Breast epithelium (tissue), 4 donors: ENCODE measurements at regions not wholly inside any gene's neighbourhood (a gene's known extent, or its start where the extent isn't known, plus 50 kb on each side); places are given as distances from the start of the nearest gene placed in this dataset.

Source experiments
- DNase-seq, 2 donors: peaks; one replicate each; pipeline ENCODE4 v3.0.0-alpha.2; 2019; ENCODE audit warnings: low spot score in 2 of 2
- H3K27ac ChIP-seq, 2 donors: fragments of 200-600 bp; sonication (generic) in 1 of 2; one replicate each; pipeline ENCODE4 v1.5.1; 2016 to 2019; ENCODE audit warnings: mild to moderate bottlenecking in 1 of 2
- H3K27me3 ChIP-seq, 2 donors: fragments of 200-600 bp; sonication (generic) in 1 of 2; one replicate each; pipeline versions ENCODE4 v1.5.1 to v1.6.0; 2017 to 2019; ENCODE audit warnings: control low read depth in 1 of 2, mild to moderate bottlenecking in 1 of 2
- H3K36me3 ChIP-seq: fragments of 200-600 bp; one replicate; pipeline ENCODE4 v1.5.1; 2019
- H3K4me1 ChIP-seq, 2 donors: fragments of 200-600 bp; sonication (generic); one replicate each; pipeline ENCODE4 v1.5.1; 2016 to 2019; ENCODE audit warnings: control low read depth in 1 of 2
- H3K4me3 ChIP-seq, 3 donors: fragments of 200-600 bp; sonication (generic); 1 replicate in 2 of 3; 2 replicates in 1 of 3; pipeline ENCODE4 v1.5.1; 2016 to 2019; ENCODE audit warnings: mild to moderate bottlenecking in 3 of 3, moderate library complexity in 2 of 3
- H3K9me3 ChIP-seq, 2 donors: fragments of 200-600 bp; sonication (generic) in 1 of 2; one replicate each; pipeline ENCODE4 v1.5.1; 2016 to 2019; ENCODE audit warnings: control low read depth in 1 of 2
- CTCF ChIP-seq, 3 donors: fragments of 450-650 bp; IDR thresholded peaks; one replicate each; pipeline ENCODE4 v1.5.1; 2016 to 2017; ENCODE audit warnings: antibody characterized with exemption in 3 of 3, mild to moderate bottlenecking in 3 of 3, moderate library complexity in 3 of 3
- POLR2A ChIP-seq: fragments of 450-650 bp; IDR thresholded peaks from one replicate; pipeline ENCODE4 v1.6.1; 2016; ENCODE audit warnings: antibody characterized with exemption, mild to moderate bottlenecking, moderate library complexity
- POLR2AphosphoS5 ChIP-seq, 3 donors: sonication (generic); formaldehyde crosslinking; IDR thresholded peaks; one replicate each; pipeline ENCODE4 v1.6.1; 2017; ENCODE audit warnings: antibody characterized with exemption in 3 of 3
- intact Hi-C: fragments of 100-400 bp; cut with DNase I; formaldehyde crosslinking; loops from one replicate; pipeline ENCODE4 v1.15.1; 2023; ENCODE audit warnings: low total_unique reads

DNA sequence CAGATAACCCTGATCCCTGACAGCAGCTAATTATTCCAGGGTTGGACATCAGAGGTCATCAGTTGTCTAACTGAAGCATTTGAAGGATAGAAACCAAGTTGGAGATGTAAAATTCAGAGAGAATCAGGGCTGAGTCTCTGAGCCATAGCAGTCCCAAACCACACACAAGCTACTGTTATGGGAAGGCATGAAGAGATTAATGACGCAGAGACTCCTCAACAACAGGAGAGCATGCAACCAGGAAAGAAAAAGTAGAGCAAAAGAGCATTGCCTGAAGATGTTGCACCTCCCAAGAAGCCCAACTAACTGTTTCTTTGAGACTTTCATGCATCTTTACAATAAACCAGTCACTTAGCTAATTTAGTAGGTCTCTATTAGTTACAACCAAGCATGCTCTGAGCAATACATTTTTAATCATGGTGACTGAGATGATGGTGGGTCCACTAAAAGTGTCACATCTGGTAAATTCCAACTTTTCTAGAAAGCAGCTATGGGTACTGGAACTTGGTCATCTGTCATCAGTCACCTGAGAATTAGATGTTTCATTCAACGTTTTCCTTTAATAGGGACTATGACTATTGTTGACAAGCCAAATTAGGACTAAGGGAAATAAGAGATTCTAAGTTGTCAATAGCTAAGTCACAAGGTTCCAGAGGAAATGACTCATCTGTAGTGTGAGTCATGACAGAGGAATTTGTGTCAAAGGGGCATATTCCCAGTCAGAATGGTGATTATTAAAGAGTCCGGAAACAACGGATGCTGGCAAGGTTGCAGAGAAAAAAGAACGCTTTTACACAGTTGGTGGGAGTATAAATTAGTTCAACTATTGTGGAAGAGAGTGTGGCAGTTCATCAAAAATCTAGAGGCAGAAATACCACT, 239.8 kb downstream of the CHD9NB start:
- no peak for TF ChIP-seq CTCF (IDR thresholded peaks at IDR 0.05)
- no peak for TF ChIP-seq POLR2AphosphoS5 (IDR thresholded peaks at IDR 0.05)
- TF ChIP-seq POLR2A, result no peak
- no peaks in the 10 kb centered on the region for H3K9me3 ChIP-seq
- no peak for DNase-seq
- H3K27me3 ChIP-seq, result no peaks in the 10 kb centered on the region
- H3K4me1 ChIP-seq, result no peaks in the 10 kb centered on the region
- no peak overlapping the region for H3K4me3 ChIP-seq
- intact Hi-C loops, result no loop called here
- no peak overlapping the region for H3K27ac ChIP-seq
- no peaks in the 10 kb centered on the region for H3K36me3 ChIP-seq

DNA sequence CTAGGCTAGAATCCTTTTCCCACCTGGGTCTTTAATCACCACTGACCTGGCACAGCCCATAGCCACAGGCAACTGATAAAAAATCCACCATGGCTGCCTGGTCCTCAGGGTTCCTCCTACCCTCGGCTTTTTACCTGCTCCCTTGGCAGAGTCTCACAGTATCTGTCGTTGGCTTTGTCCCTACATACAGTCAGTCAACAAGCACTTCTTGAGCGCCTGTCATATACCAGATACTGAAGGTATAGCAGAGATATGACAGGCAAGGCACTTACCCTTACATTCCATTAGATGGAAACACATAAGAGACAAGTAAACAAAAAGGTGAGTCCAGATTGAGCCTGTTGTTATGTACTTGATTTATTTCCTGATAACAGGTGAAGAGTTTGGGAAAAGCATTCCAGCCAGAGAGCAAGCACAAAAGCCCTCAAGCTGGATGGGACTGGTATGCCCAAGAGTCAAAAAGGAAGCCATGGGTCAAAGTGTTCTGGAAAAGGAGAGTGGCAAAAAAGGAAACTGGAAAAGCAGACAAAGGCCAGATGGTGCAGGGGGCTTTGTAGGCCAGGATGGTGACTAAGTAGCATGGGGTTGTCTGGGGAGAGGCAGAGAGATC, 247.0 kb downstream of the CHD9NB start:
- Histone ChIP-seq H3K36me3 (no peaks in the 10 kb centered on the region), H3K9me3 (peaks cover 0 to 7% of the 10 kb centered on the region in 2 donors), H3K4me3 (no peak overlapping the region), H3K27ac (no peak overlapping the region), H3K4me1 (no peaks in the 10 kb centered on the region), H3K27me3 (no peaks in the 10 kb centered on the region)
- DNase-seq, result no peak
- intact Hi-C loops, result no loop called here
- TF ChIP-seq CTCF (IDR thresholded peaks at IDR 0.05), result no peak
- no peak for TF ChIP-seq POLR2A
- no peak for TF ChIP-seq POLR2AphosphoS5 (IDR thresholded peaks at IDR 0.05)

DNA sequence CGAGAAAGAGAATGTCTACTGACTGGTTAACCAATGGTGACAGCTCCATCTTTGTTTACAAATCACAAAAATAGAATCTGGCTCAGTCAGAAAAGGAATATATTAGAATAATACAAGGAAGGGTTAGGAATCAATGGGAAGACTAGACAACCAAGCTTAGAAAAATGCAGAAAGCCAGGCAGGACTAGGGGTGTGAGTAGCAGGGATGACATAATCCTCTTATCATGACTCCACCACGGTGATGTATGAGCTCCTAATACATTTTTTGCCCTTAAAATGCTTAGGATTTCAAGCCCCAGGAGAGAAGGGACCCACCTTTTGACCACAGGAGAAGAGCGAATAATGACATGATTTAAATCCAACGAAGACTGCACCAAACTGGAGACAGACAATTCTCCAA, 252.3 kb downstream of the CHD9NB start:
- TF ChIP-seq POLR2A, result no peak
- no peak for TF ChIP-seq POLR2AphosphoS5 (IDR thresholded peaks at IDR 0.05)
- TF ChIP-seq CTCF (IDR thresholded peaks at IDR 0.05), result no peak
- H3K27me3 ChIP-seq, result no peaks in the 10 kb centered on the region

DNA sequence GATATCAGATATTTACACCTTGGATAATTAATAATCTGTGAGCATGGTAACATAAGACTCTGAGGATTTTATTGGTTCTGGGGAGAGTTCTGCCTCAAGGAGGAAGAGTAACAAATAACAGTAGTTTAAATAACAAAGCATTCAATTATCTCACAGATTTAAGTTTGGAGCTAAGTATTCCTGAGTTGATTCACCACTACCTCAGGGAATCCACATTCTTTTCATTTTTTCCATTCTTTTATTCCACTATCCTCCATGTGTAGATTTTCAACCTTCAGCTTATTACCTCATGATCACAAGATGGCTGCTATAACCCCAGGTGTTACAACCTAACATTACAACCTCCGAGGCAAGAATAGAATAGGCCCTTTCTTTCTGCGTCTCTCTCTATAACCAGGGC, 252.2 kb upstream of the TOX3 start:
- Histone ChIP-seq H3K4me3 (no peak overlapping the region), H3K27ac (no peak overlapping the region), H3K36me3 (no peaks in the 10 kb centered on the region), H3K27me3 (no peaks in the 10 kb centered on the region), H3K4me1 (no peaks in the 10 kb centered on the region), H3K9me3 (no peaks in the 10 kb centered on the region)
- intact Hi-C loops, result no loop called here
- TF ChIP-seq POLR2AphosphoS5 (IDR thresholded peaks at IDR 0.05) (no peak), POLR2A (no peak), CTCF (IDR thresholded peaks at IDR 0.05) (no peak)
- no peak for DNase-seq

More for the DNA sequence above, 252.3 kb downstream of the CHD9NB start:
- no peaks in the 10 kb centered on the region for H3K9me3 ChIP-seq
- no peaks in the 10 kb centered on the region for H3K36me3 ChIP-seq
- DNase-seq, result no peak
- intact Hi-C loops, result no loop called here
- no peak overlapping the region for H3K27ac ChIP-seq
- no peaks in the 10 kb centered on the region for H3K4me1 ChIP-seq
- no peak overlapping the region for H3K4me3 ChIP-seq

DNA sequence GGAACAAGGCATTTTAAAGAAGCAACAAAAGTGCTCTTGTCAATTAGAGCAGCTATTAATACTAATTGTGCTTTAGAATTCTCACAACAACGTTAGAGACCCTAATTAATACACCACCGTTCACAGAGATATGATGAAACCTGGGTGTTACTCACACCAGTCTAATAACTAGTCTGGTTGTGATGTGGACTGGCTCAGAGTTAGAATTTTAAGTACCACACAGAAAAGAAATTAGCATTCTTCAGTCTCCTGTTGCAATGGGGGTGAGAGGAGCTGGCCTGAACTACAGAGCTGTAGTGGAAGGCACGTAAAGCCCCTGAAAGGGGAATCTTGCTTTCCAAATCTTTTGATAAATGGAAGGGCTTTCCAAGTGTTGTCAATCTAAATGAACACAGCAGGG, 240.8 kb upstream of the TOX3 start:
- intact Hi-C loops, result no loop called here
- Histone ChIP-seq H3K4me1 (no peaks in the 10 kb centered on the region), H3K27me3 (no peaks in the 10 kb centered on the region), H3K4me3 (no peak overlapping the region), H3K36me3 (no peaks in the 10 kb centered on the region), H3K27ac (no peak overlapping the region), H3K9me3 (no peaks in the 10 kb centered on the region)
- TF ChIP-seq POLR2AphosphoS5 (IDR thresholded peaks at IDR 0.05) (no peak), POLR2A (no peak), CTCF (IDR thresholded peaks at IDR 0.05) (no peak)
- DNase-seq, result no peak
